ENCODE measurements at regions not wholly inside any gene's neighbourhood (a gene's known extent, or its start where the extent isn't known, plus 50 kb on each side); places are given as distances from the start of the nearest gene placed in this dataset.
A peak's percentile ranks its signal among the peaks of the same experiment; 100 is the strongest.
"Not testable (repeated sequence)": the region's sequence is repeated elsewhere in the genome, so short reads cannot be mapped to it uniquely, and the experiment has no call there.

GRCh38 chr7:73170902-73171301 is 85.1 kb upstream of the SPDYE9 start:
- DNase-seq = not testable (repeated sequence)

- DNase-seq = not testable (repeated sequence)
These were observed 84.6 kb upstream of the SPDYE9 start for GRCh38 chr7:73170415-73170814.

GRCh38 chr7:73166152-73166551 is 80.3 kb upstream of the SPDYE9 start:
- DNase-seq = not testable (repeated sequence)

- not testable (repeated sequence) for DNase-seq
These were observed 76.8 kb upstream of the SPDYE9 start for GRCh38 chr7:73162680-73163079.

GRCh38 chr7:73161727-73162126 is 75.9 kb upstream of the SPDYE9 start:
- not testable (repeated sequence) for DNase-seq

GRCh38 chr7:73157169-73157661 is 71.4 kb upstream of the SPDYE9 start:
- not testable (repeated sequence) for DNase-seq

- not testable (repeated sequence) for DNase-seq
These were observed 70.8 kb upstream of the SPDYE9 start for GRCh38 chr7:73156510-73157168.

GRCh38 chr7:73154586-73155038 is 68.8 kb upstream of the SPDYE9 start:
- DNase-seq = peak; percentile 87 to 91

GRCh38 chr7:73153921-73154585 is 68.2 kb upstream of the SPDYE9 start:
- DNase-seq = not testable (repeated sequence)

GRCh38 chr7:73148570-73148969 is 62.7 kb upstream of the SPDYE9 start:
- DNase-seq = not testable (repeated sequence)

GRCh38 chr7:73147681-73148080 is 61.8 kb upstream of the SPDYE9 start:
- not testable (repeated sequence) for DNase-seq

- not testable (repeated sequence) for DNase-seq
These were observed 58.2 kb upstream of the SPDYE9 start for GRCh38 chr7:73143993-73144392.

- not testable (repeated sequence) for DNase-seq
These were observed 52.1 kb upstream of the SPDYE9 start for GRCh38 chr7:73137922-73138321.
